Embryonic facial prominence (tissue), 1 donor: ENCODE measurements at regions not wholly inside any gene's neighbourhood (a gene's known extent, or its start where the extent isn't known, plus 50 kb on each side); places are given as distances from the start of the nearest gene placed in this dataset.

Source experiments
- DNase-seq: peaks from one replicate; pipeline ENCODE4 v3.0.0-alpha.2; 2016; ENCODE audit errors: extremely low spot score

GRCh38 chr12:32947206-32948067, 50.9 kb upstream of the PKP2 start:
- peak; percentile 10 for DNase-seq

DNA sequence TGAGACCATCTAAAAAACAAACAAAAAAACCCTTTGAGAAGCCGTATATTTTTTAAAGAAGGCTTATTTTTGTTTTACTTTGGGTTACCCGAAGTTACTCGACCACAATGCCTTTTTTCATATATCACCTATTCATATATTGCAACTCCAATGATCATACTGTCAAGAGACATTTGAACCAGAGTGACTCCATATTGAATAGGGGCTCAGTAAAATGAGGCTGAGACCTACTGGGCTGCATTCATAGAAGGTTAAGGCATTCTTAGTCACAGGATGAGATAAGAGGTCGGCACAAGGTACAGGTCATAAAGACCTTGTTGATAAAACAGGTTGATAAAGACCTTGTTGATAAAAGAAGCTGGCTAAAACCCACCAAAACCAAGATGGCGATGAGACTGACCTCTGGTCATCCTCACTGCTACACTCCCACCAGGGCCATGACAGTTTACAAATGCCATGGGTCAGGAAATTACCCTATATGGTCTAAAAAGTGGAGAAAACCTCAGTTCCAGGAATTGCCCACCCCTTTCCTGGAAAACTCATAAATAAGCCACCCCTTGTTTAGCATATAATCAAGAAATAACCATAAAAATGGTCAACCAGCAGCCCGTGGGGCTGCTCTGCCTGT, 50.0 kb upstream of the PKP2 start:
- no peak for DNase-seq
